Epidermal melanocyte (primary cell): ENCODE measurements at regions not wholly inside any gene's neighbourhood (a gene's known extent, or its start where the extent isn't known, plus 50 kb on each side); places are given as distances from the start of the nearest gene placed in this dataset.
"Not testable (repeated sequence)": the region's sequence is repeated elsewhere in the genome, so short reads cannot be mapped to it uniquely, and the experiment has no call there.

Experiments used
- DNase-seq: peaks from one replicate; pipeline ENCODE4 v3.0.0; 2011; ENCODE audit warnings: low spot score; ENCODE audit not compliant: insufficient read length

DNA sequence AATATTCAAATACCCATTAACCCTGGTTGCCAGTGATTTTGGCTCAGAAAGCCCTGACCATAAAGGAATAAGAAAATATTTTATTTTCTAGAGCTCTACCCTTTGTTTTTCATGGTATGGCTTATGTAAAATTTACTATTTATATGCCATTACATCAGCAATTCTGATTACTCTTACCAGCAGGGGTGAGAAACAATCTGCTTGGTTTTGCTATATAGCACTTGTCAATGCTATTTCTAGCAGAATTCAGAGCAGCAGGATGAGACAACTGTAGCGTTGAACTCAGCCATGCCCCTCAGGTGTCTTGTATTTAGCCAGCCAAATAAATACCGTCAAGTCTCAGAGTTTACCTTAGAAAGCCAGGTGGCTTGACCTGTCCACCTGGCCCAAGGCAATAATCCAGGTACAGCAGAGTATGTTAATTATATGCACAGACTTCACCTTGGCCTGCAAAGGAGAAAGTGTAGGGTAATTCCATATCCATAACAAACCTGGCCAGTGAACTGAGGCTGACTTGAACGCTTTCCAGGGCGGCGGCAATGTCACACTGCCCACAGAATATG, 1303.5 kb downstream of the RAPGEF2 start:
- DNase-seq: no peak

DNA sequence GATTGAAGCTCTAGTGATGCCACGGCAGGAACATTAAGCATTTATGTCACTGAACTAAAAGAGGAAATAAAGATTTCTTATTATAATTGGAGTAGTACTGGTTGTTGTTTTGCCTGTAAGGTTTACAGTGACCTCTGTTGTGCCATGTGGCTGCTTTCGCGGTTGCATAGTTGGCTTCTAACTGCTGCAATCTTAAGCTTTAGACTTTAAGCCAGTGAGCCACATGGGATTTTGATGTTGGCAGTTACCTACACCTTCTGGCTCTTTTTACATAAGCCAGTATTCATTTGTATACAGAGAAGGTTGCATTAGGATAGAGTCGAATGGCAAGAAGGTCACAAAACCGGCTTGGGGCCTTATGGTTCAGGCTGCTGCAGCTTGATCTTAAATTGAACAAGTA, 1311.6 kb downstream of the RAPGEF2 start:
- DNase-seq: no peak

- DNase-seq: no peak
These were observed 1321.1 kb downstream of the RAPGEF2 start for GRCh38 chr4:160423879-160424451.

GRCh38 chr4:160426233-160426632, 1323.4 kb downstream of the RAPGEF2 start:
- no peak for DNase-seq

GRCh38 chr4:160450876-160451275, 1348.0 kb downstream of the RAPGEF2 start:
- DNase-seq: no peak

GRCh38 chr4:160481696-160482690, 1379.1 kb downstream of the RAPGEF2 start:
- not testable (repeated sequence) for DNase-seq

- DNase-seq: no peak
These were observed 1382.3 kb downstream of the RAPGEF2 start for GRCh38 chr4:160485071-160485687.

DNA sequence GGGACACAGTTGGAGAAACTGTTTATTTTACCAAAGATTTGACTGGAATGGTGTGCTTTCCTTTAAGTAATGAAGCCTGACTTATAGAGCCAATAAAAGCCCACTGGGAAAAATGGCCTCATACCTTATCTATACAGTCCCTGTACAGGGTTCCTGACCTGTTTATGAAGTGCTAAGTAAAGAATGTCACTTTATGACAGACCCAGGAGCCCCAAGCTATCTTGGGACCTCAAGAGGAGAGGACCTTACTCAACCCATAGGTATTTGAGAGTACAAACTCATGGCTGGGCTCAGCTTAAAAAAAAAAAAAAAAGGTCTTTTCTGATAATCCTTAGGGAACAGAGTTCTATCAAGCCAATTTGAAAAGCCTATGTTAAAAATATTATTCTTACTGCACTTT, 1389.3 kb downstream of the RAPGEF2 start:
- no peak for DNase-seq

- no peak for DNase-seq
These were observed 1390.3 kb downstream of the RAPGEF2 start for GRCh38 chr4:160493206-160493605.

DNA sequence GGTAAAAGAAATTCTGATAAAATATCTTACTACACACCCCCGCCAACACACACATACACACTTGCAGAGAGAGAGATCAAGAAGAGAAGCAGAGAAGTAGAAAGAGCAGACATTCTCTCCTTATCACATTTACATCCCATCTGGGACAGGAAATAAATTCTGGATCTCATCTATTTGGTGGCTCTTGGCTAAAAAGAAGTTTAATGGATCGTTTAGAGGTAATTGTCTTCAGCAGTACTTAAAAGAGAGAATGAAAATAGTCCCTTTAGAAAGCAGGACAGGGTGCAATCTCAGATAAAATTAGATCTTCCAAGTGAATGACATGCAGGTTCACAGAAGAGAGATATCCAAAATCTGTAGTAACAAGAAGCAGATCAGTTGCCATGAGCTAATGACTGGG, 1392.5 kb downstream of the RAPGEF2 start:
- DNase-seq: no peak

- DNase-seq: no peak
These were observed 1395.3 kb downstream of the RAPGEF2 start for GRCh38 chr4:160498211-160498610.

GRCh38 chr4:160505724-160506123, 1402.8 kb downstream of the RAPGEF2 start:
- no peak for DNase-seq

- no peak for DNase-seq
These were observed 1408.0 kb downstream of the RAPGEF2 start for GRCh38 chr4:160510928-160511327.

GRCh38 chr4:160514126-160514525, 1411.2 kb downstream of the RAPGEF2 start:
- DNase-seq: no peak

- no peak for DNase-seq
These were observed 1420.4 kb downstream of the RAPGEF2 start for GRCh38 chr4:160523231-160523630.

GRCh38 chr4:160537681-160538080, 1434.8 kb downstream of the RAPGEF2 start:
- DNase-seq: no peak

- DNase-seq: no peak
These were observed 1443.3 kb downstream of the RAPGEF2 start for GRCh38 chr4:160546201-160546600.

DNA sequence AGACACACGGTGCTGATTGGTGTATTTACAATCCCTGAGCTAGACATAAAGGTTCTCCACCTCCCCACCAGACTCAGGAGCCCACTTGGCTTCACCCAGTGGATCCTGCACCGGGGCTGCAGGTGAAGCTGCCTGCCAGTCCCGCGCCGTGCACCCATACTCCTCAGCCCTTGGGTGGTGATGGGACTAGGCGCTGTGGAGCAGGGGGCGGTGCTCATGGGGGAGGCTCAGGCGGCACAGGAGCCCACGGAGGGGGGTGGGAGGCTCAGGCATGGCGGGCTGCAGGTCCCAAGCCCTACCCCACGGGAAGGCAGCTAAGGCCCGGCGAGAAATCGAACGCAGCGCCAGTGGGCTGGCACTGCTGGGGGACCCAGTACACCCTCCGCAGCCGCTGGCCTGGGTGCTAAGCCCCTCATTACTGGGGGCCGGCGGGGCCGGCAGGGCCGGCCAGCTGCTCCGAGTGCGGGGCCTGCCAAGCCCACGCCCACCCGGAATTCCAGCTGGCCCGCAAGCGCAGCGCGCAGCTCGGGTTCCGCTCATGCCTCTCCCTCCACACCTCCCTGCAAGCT, 1447.2 kb downstream of the RAPGEF2 start:
- DNase-seq: not testable (repeated sequence)

DNA sequence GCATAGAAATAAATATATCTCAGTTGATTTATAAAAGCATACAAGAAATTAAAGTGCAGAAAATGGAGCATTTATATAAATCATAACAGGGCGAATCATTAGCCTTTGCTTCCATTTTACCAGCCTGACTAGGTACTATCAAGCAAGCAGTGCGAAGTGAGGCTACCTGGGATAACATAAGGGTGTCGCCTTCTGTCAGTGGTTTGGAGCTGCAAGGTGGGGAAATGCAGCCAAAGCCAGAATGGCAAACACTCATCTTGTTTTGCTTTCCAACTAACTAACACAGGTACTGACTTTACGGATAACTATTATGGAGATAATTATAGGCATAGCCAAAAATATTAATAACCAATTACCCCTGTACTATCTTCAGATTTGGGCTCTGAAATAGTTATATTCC, 1459.8 kb downstream of the RAPGEF2 start:
- no peak for DNase-seq

DNA sequence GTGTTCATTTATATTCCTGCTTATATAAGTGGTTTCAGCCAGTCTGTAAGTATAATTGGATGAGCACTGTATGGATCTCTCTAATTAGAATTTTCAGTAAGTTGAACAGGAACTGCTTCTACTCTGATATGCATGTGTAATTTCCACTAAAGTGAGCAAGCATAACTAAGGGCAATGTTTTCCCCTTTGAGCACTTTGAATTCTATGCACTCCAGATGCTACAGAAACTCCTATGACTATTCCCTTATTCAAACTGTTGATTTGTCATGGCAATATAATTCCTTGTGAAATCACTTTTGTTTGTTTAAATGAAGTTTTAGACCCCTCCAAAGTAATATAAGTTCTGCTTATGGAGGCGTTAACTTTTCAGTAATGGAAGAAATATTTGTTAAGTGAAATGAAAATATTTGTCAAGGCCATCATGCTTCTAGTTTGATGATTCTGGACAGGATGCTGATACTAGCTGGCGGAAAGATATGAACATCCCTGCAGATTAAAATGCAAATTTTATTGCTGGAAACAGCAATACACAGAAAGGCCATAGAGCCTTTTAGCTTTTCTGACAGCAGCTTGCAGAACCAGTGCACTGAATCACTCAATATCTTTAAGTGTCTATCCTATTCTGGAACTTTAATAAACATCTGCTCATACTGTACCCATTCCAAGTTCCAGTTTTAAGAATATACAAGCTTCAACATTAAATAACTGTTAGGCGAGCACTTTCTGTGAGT, 1460.8 kb downstream of the RAPGEF2 start:
- no peak for DNase-seq

GRCh38 chr4:160567634-160568033, 1464.8 kb downstream of the RAPGEF2 start:
- no peak for DNase-seq
